ENCODE measurements at regions not wholly inside any gene's neighbourhood (a gene's known extent, or its start where the extent isn't known, plus 50 kb on each side); places are given as distances from the start of the nearest gene placed in this dataset.

GRCh38 chr2:12834239-12834638 is 117.5 kb downstream of the TRIB2 start:
- TF ChIP-seq EP300 (IDR thresholded peaks at IDR 0.05) (no peak), CTCF (IDR thresholded peaks at IDR 0.05) (no peak)

Measured in tibial nerve (tissue), 4 donors.